GM12864 (cell line): ENCODE measurements at regions not wholly inside any gene's neighbourhood (a gene's known extent, or its start where the extent isn't known, plus 50 kb on each side); places are given as distances from the start of the nearest gene placed in this dataset.

ENCODE experiments used
- DNase-seq: peaks from one replicate; pipeline ENCODE4 v3.0.0-alpha.2; 2011; ENCODE audit warnings: low read depth
- H3K4me3 ChIP-seq: 2 replicates; pipeline ENCODE4 v1.5.1; 2011; ENCODE audit warnings: mild to moderate bottlenecking, low read depth, low read length, control low read depth
- CTCF ChIP-seq: IDR thresholded peaks from 2 replicates; pipeline ENCODE4 v1.5.1; 2011; ENCODE audit warnings: low read depth, mild to moderate bottlenecking, moderate library complexity, low read length, control low read depth, inconsistent platforms; ENCODE audit errors: missing control alignments

GRCh38 chr2:217289907-217290280, 430.0 kb upstream of the TNP1 start:
- DNase-seq: no peak
- no peak for TF ChIP-seq CTCF
- no peak overlapping the region for H3K4me3 ChIP-seq

- no peak for DNase-seq
- TF ChIP-seq CTCF: no peak
- no peak overlapping the region for H3K4me3 ChIP-seq
These were observed 429.5 kb upstream of the TNP1 start for GRCh38 chr2:217289177-217289906.

- TF ChIP-seq CTCF: no peak
- no peak for DNase-seq
These were observed 428.7 kb upstream of the TNP1 start for GRCh38 chr2:217288472-217289063.

GRCh38 chr2:217286833-217287232, 427.0 kb upstream of the TNP1 start:
- DNase-seq: no peak
- no peak overlapping the region for H3K4me3 ChIP-seq
- TF ChIP-seq CTCF: no peak

More at GRCh38 chr2:217288472-217289063, 428.7 kb upstream of the TNP1 start:
- no peak overlapping the region for H3K4me3 ChIP-seq

- H3K4me3 ChIP-seq: no peak overlapping the region
- no peak for DNase-seq
- no peak for TF ChIP-seq CTCF
These were observed 426.1 kb upstream of the TNP1 start for GRCh38 chr2:217285926-217286325.

GRCh38 chr2:217283460-217283859, 423.6 kb upstream of the TNP1 start:
- H3K4me3 ChIP-seq: no peak overlapping the region
- TF ChIP-seq CTCF: no peak
- DNase-seq: no peak

- TF ChIP-seq CTCF: no peak
- no peak overlapping the region for H3K4me3 ChIP-seq
- no peak for DNase-seq
These were observed 422.7 kb upstream of the TNP1 start for GRCh38 chr2:217282531-217282930.
